Muscle layer of colon (tissue), 2 donors: ENCODE measurements at regions not wholly inside any gene's neighbourhood (a gene's known extent, or its start where the extent isn't known, plus 50 kb on each side); places are given as distances from the start of the nearest gene placed in this dataset.

Source experiments
- H3K27ac ChIP-seq: one replicate; pipeline ENCODE4 v1.7.0; 2013; ENCODE audit warnings: low read depth, mild to moderate bottlenecking, low read length, moderate library complexity
- H3K27me3 ChIP-seq, 2 donors: one replicate each; pipeline ENCODE4 v1.7.0; 2013; ENCODE audit warnings: low read length in 2 of 2, mild to moderate bottlenecking in 2 of 2; ENCODE audit not compliant: insufficient read depth in 2 of 2, control insufficient read depth in 1 of 2
- H3K36me3 ChIP-seq: one replicate; pipeline ENCODE4 v1.7.0; 2013; ENCODE audit warnings: mild to moderate bottlenecking, low read length; ENCODE audit not compliant: insufficient read depth
- H3K4me1 ChIP-seq: one replicate; pipeline ENCODE4 v1.7.0; 2013; ENCODE audit warnings: mild to moderate bottlenecking, low read length; ENCODE audit not compliant: insufficient read depth
- H3K4me3 ChIP-seq, 2 donors: one replicate each; pipeline ENCODE4 v1.7.0; 2013; ENCODE audit warnings: low read length in 2 of 2, low read depth in 1 of 2, mild to moderate bottlenecking in 1 of 2, moderate library complexity in 1 of 2
- H3K9ac ChIP-seq: one replicate; pipeline ENCODE4 v1.7.0; 2013; ENCODE audit warnings: low read length
- H3K9me3 ChIP-seq: one replicate; pipeline ENCODE4 v1.7.0; 2013; ENCODE audit warnings: mild to moderate bottlenecking, low read length
- donor health status: abdominal sarcoma.
- donor health status: Adenocarcinoma of cecum.

GRCh38 chr5:171633776-171634470 is 151.7 kb upstream of the SMIM23 start:
- Histone ChIP-seq H3K9ac (no peak overlapping the region), H3K27me3 (peaks cover 0 to 6% of the 10 kb centered on the region in 2 donors), H3K27ac (no peak overlapping the region), H3K4me1 (peaks cover 9% of the 10 kb centered on the region), H3K4me3 (no peak overlapping the region), H3K9me3 (no peaks in the 10 kb centered on the region), H3K36me3 (no peaks in the 10 kb centered on the region)

GRCh38 chr5:171634511-171634910 is 151.1 kb upstream of the SMIM23 start:
- peaks cover 0 to under 1% of the 10 kb centered on the region in 2 donors for H3K27me3 ChIP-seq
- H3K27ac ChIP-seq = no peak overlapping the region
- no peak overlapping the region for H3K4me3 ChIP-seq
- no peaks in the 10 kb centered on the region for H3K36me3 ChIP-seq
- peaks cover 9% of the 10 kb centered on the region for H3K4me1 ChIP-seq
- no peak overlapping the region for H3K9ac ChIP-seq
- no peaks in the 10 kb centered on the region for H3K9me3 ChIP-seq

GRCh38 chr5:171635028-171635427 is 150.6 kb upstream of the SMIM23 start:
- H3K4me3 ChIP-seq = no peak overlapping the region
- no peaks in the 10 kb centered on the region for H3K36me3 ChIP-seq
- H3K4me1 ChIP-seq = peaks cover 4% of the 10 kb centered on the region
- no peaks in the 10 kb centered on the region for H3K9me3 ChIP-seq
- no peak overlapping the region for H3K27ac ChIP-seq
- no peaks in the 10 kb centered on the region for H3K27me3 ChIP-seq
- H3K9ac ChIP-seq = no peak overlapping the region

- H3K4me1 ChIP-seq = no peaks in the 10 kb centered on the region
- H3K27ac ChIP-seq = no peak overlapping the region
- no peak overlapping the region for H3K9ac ChIP-seq
- H3K4me3 ChIP-seq = no peak overlapping the region
- no peaks in the 10 kb centered on the region for H3K9me3 ChIP-seq
- no peaks in the 10 kb centered on the region for H3K36me3 ChIP-seq
- H3K27me3 ChIP-seq = no peaks in the 10 kb centered on the region
Measured at GRCh38 chr5:171635561-171636245, 149.9 kb upstream of the SMIM23 start.

GRCh38 chr5:171637811-171638210 is 147.8 kb upstream of the SMIM23 start:
- H3K27ac ChIP-seq = no peak overlapping the region
- no peak overlapping the region for H3K4me3 ChIP-seq
- H3K27me3 ChIP-seq = no peaks in the 10 kb centered on the region
- no peaks in the 10 kb centered on the region for H3K9me3 ChIP-seq
- no peaks in the 10 kb centered on the region for H3K36me3 ChIP-seq
- no peak overlapping the region for H3K9ac ChIP-seq
- no peaks in the 10 kb centered on the region for H3K4me1 ChIP-seq

GRCh38 chr5:171639205-171639621 is 146.4 kb upstream of the SMIM23 start:
- no peaks in the 10 kb centered on the region for H3K4me1 ChIP-seq
- no peaks in the 10 kb centered on the region for H3K27me3 ChIP-seq
- no peaks in the 10 kb centered on the region for H3K9me3 ChIP-seq
- no peak overlapping the region for H3K9ac ChIP-seq
- H3K36me3 ChIP-seq = no peaks in the 10 kb centered on the region
- H3K4me3 ChIP-seq = no peak overlapping the region
- H3K27ac ChIP-seq = no peak overlapping the region

- Histone ChIP-seq H3K36me3 (no peaks in the 10 kb centered on the region), H3K4me1 (no peaks in the 10 kb centered on the region), H3K27me3 (no peaks in the 10 kb centered on the region), H3K9ac (no peak overlapping the region), H3K4me3 (no peak overlapping the region), H3K27ac (no peak overlapping the region), H3K9me3 (no peaks in the 10 kb centered on the region)
Measured at GRCh38 chr5:171639966-171640365, 145.7 kb upstream of the SMIM23 start.

- Histone ChIP-seq H3K4me3 (no peak overlapping the region), H3K27ac (no peak overlapping the region), H3K9me3 (no peaks in the 10 kb centered on the region), H3K4me1 (no peaks in the 10 kb centered on the region), H3K9ac (no peak overlapping the region), H3K27me3 (no peaks in the 10 kb centered on the region), H3K36me3 (no peaks in the 10 kb centered on the region)
Measured at GRCh38 chr5:171640480-171640879, 145.1 kb upstream of the SMIM23 start.

GRCh38 chr5:171641891-171642290 is 143.7 kb upstream of the SMIM23 start:
- Histone ChIP-seq H3K36me3 (no peaks in the 10 kb centered on the region), H3K9ac (no peak overlapping the region), H3K27ac (no peak overlapping the region), H3K27me3 (peaks cover 0 to 10% of the 10 kb centered on the region in 2 donors), H3K4me1 (no peaks in the 10 kb centered on the region), H3K9me3 (no peaks in the 10 kb centered on the region), H3K4me3 (no peak overlapping the region)

GRCh38 chr5:171642894-171643293 is 142.7 kb upstream of the SMIM23 start:
- Histone ChIP-seq H3K27ac (no peak overlapping the region), H3K27me3 (peaks cover 0 to 18% of the 10 kb centered on the region in 2 donors), H3K9me3 (no peaks in the 10 kb centered on the region), H3K9ac (no peak overlapping the region), H3K4me3 (no peak overlapping the region), H3K4me1 (no peaks in the 10 kb centered on the region), H3K36me3 (no peaks in the 10 kb centered on the region)

- no peaks in the 10 kb centered on the region for H3K9me3 ChIP-seq
- no peak overlapping the region for H3K9ac ChIP-seq
- no peak overlapping the region for H3K27ac ChIP-seq
Measured at GRCh38 chr5:171644536-171644935, 141.1 kb upstream of the SMIM23 start.

More at GRCh38 chr5:171644536-171644935, 141.1 kb upstream of the SMIM23 start:
- H3K4me1 ChIP-seq = no peaks in the 10 kb centered on the region
- no peaks in the 10 kb centered on the region for H3K36me3 ChIP-seq
- peaks cover 0 to 18% of the 10 kb centered on the region in 2 donors for H3K27me3 ChIP-seq
- H3K4me3 ChIP-seq = no peak overlapping the region
